KMS-11 (cell line): ENCODE measurements at regions not wholly inside any gene's neighbourhood (a gene's known extent, or its start where the extent isn't known, plus 50 kb on each side); places are given as distances from the start of the nearest gene placed in this dataset.
"Not testable (repeated sequence)": the region's sequence is repeated elsewhere in the genome, so short reads cannot be mapped to it uniquely, and the experiment has no call there.

Source experiments
- H2AFZ ChIP-seq: fragments of 200-600 bp; sonication (generic); 2 replicates; pipeline ENCODE4 v1.6.1; 2016; ENCODE audit warnings: antibody characterized with exemption, mixed run types, low read depth
- H3K27ac ChIP-seq: fragments of 200-600 bp; sonication (generic); 2 replicates; pipeline ENCODE4 v1.6.1; 2016; ENCODE audit warnings: mild to moderate bottlenecking, mixed run types
- H3K27me3 ChIP-seq: fragments of 200-600 bp; sonication (generic); 2 replicates; pipeline ENCODE4 v1.6.1; 2017; ENCODE audit warnings: mild to moderate bottlenecking, low read depth, mixed run types, moderate library complexity; ENCODE audit not compliant: insufficient read depth
- H3K36me3 ChIP-seq: fragments of 200-600 bp; sonication (generic); 2 replicates; pipeline ENCODE4 v1.6.1; 2017; ENCODE audit warnings: mild to moderate bottlenecking, mixed run types; ENCODE audit not compliant: insufficient read depth
- H3K4me1 ChIP-seq: fragments of 200-600 bp; sonication (generic); 2 replicates; pipeline ENCODE4 v1.6.1; 2016; ENCODE audit warnings: mild to moderate bottlenecking, low read depth, mixed run types; ENCODE audit not compliant: poor library complexity, severe bottlenecking
- H3K4me2 ChIP-seq: fragments of 200-600 bp; sonication (generic); 2 replicates; pipeline ENCODE4 v1.7.0; 2016; ENCODE audit warnings: mild to moderate bottlenecking, mixed run types
- H3K4me3 ChIP-seq: fragments of 200-600 bp; sonication (generic); IDR thresholded peaks from 2 replicates; pipeline ENCODE4 v1.6.1; 2017; ENCODE audit warnings: low read depth, low read length, mixed read lengths; ENCODE audit not compliant: insufficient read depth
- H3K79me2 ChIP-seq: fragments of 200-600 bp; sonication (generic); 2 replicates; pipeline ENCODE4 v1.6.1; 2016; ENCODE audit warnings: low read depth, mixed run types; ENCODE audit not compliant: insufficient read depth
- H3K9ac ChIP-seq: fragments of 200-600 bp; sonication (generic); 2 replicates; pipeline ENCODE4 v1.6.1; 2016; ENCODE audit warnings: mild to moderate bottlenecking, mixed run types
- H4K20me1 ChIP-seq: fragments of 200-600 bp; sonication (generic); 2 replicates; pipeline ENCODE4 v1.6.1; 2016; ENCODE audit warnings: mild to moderate bottlenecking, mixed run types; ENCODE audit not compliant: insufficient read depth
- CTCF ChIP-seq: fragments of 200-600 bp; sonication (generic); conservative IDR thresholded peaks from 2 replicates; pipeline ENCODE4 v1.6.1; 2017; ENCODE audit warnings: low read depth, mild to moderate bottlenecking, antibody characterized with exemption, low read length, moderate library complexity, mixed read lengths

GRCh38 chr5:17373406-17373805, 124.6 kb upstream of the TAF11L2 start:
- H3K79me2 ChIP-seq, result no peaks in the 10 kb centered on the region
- H3K36me3 ChIP-seq, result no peaks in the 10 kb centered on the region
- H3K9ac ChIP-seq, result no peak overlapping the region
- H2AFZ ChIP-seq, result no peak overlapping the region
- no peak for TF ChIP-seq CTCF
- no peak overlapping the region for H3K4me3 ChIP-seq
- H3K4me1 ChIP-seq, result no peaks in the 10 kb centered on the region
- no peak overlapping the region for H3K27ac ChIP-seq
- H3K4me2 ChIP-seq, result no peak overlapping the region
- H4K20me1 ChIP-seq, result no peaks in the 10 kb centered on the region
- H3K27me3 ChIP-seq, result no peaks in the 10 kb centered on the region

DNA sequence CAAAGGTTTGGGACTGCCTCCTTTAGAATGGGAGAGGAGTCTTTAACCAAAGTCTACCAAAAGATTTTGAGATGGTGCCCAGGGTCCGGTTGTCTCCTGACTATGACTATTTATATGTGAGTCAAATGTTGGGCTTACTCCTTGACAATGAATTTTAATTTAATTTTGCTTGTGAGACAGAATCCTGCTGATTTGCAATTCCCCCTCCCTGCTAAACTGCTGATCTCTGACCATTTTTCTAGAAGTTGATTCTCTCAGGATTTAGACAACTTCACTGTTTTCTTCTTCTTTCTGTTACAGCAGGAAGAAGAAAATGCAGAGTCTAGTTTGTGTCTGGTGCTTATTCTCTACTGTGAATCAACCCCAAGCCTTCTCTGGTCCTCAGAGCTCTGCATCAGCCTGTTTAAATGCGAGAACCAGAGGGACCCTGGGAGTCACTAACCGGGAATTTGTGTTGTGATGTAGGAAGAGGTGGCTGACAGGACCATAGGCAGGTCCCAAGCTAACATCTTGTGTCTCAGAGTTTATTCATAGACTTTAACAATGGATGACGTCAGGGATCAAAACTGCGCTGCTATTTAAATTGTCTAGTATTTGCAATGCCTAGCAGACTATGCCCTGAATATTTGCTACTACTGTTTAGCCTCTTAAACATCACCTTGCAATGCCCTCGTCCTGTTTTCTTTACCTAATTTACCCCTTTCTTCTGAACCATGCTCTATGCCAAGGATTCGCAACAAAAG, 124.0 kb upstream of the TAF11L2 start:
- Histone ChIP-seq H3K9ac (no peak overlapping the region), H3K4me3 (no peak overlapping the region), H3K79me2 (no peaks in the 10 kb centered on the region), H3K36me3 (no peaks in the 10 kb centered on the region), H4K20me1 (no peaks in the 10 kb centered on the region), H2AFZ (no peak overlapping the region), H3K4me1 (no peaks in the 10 kb centered on the region), H3K27me3 (no peaks in the 10 kb centered on the region), H3K4me2 (no peak overlapping the region), H3K27ac (no peak overlapping the region)
- TF ChIP-seq CTCF, result no peak

GRCh38 chr5:17374973-17375742, 122.9 kb upstream of the TAF11L2 start:
- Histone ChIP-seq H3K27ac (no peak overlapping the region), H3K4me3 (no peak overlapping the region), H3K4me2 (no peak overlapping the region), H3K79me2 (no peaks in the 10 kb centered on the region), H2AFZ (no peak overlapping the region), H3K4me1 (no peaks in the 10 kb centered on the region), H4K20me1 (no peaks in the 10 kb centered on the region), H3K27me3 (no peaks in the 10 kb centered on the region), H3K36me3 (no peaks in the 10 kb centered on the region), H3K9ac (no peak overlapping the region)
- no peak for TF ChIP-seq CTCF

DNA sequence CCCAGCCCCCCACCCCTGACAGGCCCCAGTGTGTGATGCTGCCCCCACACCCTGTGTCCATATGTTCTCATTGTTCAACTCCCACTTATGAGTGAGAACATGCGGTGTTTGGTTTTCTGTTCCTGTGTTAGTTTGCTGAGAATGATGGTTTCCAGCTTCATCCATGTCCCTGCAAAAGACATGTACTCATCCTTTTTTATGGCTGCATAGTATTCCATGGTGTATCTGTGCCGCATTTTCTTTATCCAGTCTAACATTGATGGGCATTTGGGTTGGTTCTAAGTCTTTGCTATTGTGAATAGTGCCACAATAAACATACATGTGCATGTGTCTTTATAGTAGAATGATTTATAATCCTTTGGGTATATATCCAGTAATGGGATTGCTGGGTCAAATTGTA, 122.1 kb upstream of the TAF11L2 start:
- H3K36me3 ChIP-seq, H3K4me1 ChIP-seq, H4K20me1 ChIP-seq, H3K4me2 ChIP-seq, H3K27ac ChIP-seq, H3K9ac ChIP-seq, H3K27me3 ChIP-seq, H3K4me3 ChIP-seq, H3K79me2 ChIP-seq, H2AFZ ChIP-seq: not testable (repeated sequence)
